GM13976 (cell line): ENCODE measurements at regions not wholly inside any gene's neighbourhood (a gene's known extent, or its start where the extent isn't known, plus 50 kb on each side); places are given as distances from the start of the nearest gene placed in this dataset.

Experiments used
- DNase-seq: peaks from one replicate; pipeline ENCODE4 v3.0.0; 2012; ENCODE audit warnings: low spot score
- in situ Hi-C: fragments of 300-500 bp; cut with MboI; formaldehyde crosslinking; loops from one replicate; pipeline ENCODE4 v1.12.0; 2022; ENCODE audit warnings: low sequenced_read_pairs, mixed read lengths, inconsistent platforms; ENCODE audit not compliant: unreplicated experiment
- TF ChIP-seq, protein P1 (sequence below): IDR thresholded peaks from 2 replicates; pipeline ENCODE4 v1.5.1; 2012; ENCODE audit warnings: borderline replicate concordance, mild to moderate bottlenecking; ENCODE audit not compliant: insufficient read depth; ENCODE audit errors: extremely low read depth, missing control alignments, control extremely low read depth

DNA sequence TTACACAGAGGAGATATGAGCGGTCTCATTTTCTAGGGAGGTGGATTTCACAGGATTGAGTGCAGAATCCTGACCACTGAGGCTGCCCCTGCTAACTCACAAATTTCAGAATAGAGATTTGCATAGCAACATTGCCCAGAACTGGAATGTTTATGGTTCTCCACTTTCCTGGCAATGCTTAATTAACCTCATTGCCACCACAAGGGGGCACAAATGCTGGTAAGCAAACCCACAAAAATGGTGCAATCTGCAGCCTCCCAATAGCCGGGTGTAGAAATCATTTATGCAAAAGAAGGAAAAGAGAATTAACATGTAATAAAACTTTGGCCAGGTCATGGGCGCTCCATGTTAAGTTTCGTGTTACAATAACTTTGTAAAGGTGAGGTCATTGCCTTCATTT lies 112.4 kb downstream of the CYRIA start:
- DNase-seq, result no peak
- TF ChIP-seq, protein P1, sequence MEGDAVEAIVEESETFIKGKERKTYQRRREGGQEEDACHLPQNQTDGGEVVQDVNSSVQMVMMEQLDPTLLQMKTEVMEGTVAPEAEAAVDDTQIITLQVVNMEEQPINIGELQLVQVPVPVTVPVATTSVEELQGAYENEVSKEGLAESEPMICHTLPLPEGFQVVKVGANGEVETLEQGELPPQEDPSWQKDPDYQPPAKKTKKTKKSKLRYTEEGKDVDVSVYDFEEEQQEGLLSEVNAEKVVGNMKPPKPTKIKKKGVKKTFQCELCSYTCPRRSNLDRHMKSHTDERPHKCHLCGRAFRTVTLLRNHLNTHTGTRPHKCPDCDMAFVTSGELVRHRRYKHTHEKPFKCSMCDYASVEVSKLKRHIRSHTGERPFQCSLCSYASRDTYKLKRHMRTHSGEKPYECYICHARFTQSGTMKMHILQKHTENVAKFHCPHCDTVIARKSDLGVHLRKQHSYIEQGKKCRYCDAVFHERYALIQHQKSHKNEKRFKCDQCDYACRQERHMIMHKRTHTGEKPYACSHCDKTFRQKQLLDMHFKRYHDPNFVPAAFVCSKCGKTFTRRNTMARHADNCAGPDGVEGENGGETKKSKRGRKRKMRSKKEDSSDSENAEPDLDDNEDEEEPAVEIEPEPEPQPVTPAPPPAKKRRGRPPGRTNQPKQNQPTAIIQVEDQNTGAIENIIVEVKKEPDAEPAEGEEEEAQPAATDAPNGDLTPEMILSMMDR, result peak; percentile 27
- in situ Hi-C loops, result no loop called here

DNA sequence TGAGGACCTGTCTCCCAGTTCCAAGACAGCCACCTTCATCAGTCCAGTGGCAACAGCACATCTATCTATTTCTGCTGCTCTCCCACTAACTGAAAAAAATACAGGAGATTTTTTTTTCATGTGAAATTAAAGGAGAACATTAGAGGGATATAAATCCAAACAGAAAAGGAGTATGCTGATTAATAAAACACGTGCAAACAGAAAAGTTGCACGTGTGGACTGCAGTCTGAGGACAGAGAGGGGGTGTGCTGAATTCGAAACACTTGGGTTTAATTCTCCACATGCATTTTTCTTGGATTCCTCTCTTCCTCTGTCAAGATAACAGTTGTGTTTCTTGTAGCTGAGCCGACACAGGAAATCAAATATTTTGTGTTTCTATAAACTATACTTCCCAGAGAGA lies 113.4 kb downstream of the CYRIA start:
- in situ Hi-C loops, result no loop called here
- TF ChIP-seq, protein P1, result no peak
- no peak for DNase-seq

DNA sequence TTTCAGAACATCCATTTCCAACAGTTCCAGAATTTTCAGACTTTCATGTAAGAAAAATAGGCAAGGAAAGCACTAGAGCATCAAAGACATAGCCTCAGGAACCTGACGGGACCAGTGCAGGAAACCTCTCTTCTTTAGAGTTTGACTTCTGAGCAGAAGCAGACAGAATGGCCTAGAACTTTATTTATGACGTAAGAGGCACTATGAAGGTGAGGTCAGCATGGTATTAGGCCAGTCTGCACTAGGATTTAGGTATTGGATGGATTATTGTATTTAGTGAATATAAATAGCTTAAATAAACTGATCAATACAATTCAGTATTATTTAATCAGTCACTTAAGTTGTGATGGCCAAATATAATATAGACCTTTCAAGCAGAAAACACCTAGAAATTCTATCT lies 117.6 kb downstream of the CYRIA start:
- TF ChIP-seq, protein P1, result no peak
- in situ Hi-C loops, result no loop called here
- DNase-seq, result no peak

DNA sequence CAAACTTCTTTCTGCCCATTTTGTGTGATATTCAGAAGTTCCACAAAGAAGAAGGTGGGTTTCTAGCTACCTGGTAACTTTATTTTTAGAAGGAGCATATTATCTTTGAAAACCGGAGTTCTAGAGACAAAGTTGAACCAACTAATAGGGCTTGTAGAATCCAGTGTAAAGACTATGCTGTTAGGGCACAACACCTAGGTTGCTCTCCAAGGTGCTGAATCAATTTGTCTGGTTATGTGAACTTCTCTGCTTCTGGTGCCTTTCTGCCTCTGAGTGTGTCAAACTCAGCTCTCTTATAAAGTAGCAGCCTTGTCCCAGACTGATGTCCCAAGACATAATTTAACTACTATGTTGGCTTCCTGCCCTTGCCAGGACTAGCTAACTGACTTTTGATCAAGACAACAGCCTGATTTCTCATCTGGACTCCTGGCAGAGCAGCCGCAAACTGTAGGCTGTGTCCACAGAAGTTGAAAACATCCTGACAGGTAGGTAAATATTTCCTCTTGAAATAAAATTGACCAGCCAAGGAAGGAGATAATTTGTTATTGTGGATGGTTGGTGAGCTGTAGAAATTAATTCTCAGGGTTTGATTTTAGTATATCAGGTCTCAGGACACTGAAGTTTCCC lies 119.4 kb downstream of the CYRIA start:
- TF ChIP-seq, protein P1, result no peak
- no peak for DNase-seq
- in situ Hi-C loops, result no loop called here

DNA sequence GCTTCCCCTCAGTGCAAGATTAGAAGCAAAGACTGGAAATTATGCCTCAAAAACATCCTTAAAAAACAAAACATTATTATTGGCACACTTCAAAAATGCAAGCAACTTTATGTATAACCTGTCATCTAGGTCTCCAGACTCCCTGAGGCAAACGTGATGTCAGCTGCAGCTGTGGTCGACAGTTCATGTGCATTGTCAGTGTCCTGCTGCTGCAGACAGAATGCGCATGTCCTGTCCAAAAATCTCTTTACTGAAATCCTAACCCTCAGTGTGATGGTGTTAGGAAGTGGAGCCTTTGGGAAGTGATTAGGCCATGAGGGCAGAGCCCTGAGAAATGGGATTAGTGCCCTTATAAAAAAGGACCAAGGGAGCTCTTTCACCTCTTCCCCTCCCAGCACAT lies 126.9 kb downstream of the CYRIA start:
- TF ChIP-seq, protein P1, result no peak
- no peak for DNase-seq
- in situ Hi-C loops, result no loop called here

DNA sequence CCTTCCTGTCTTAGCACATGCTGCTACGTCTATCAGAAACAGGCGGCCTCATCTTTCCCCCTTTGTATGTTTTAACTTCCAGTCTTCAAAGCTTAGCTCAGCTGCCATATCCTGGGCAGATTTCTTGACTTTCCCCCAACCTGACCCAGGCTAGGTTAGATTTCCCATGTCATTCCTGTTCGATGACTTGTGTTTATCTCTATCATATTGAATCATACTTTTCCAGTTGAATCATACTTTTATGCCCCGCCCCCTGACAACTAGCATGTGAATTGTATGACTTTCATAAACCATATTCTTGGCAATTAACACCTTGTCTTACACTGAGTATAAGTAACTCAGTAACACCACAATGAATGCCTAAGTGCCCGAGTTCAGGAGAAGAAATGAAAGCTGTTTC lies 128.3 kb downstream of the CYRIA start:
- in situ Hi-C loops, result no loop called here
- no peak for DNase-seq
- TF ChIP-seq, protein P1, result no peak
